DND-41 (cell line): ENCODE measurements at regions not wholly inside any gene's neighbourhood (a gene's known extent, or its start where the extent isn't known, plus 50 kb on each side); places are given as distances from the start of the nearest gene placed in this dataset.

Source experiments
- ATAC-seq: fragments of 200-7000 bp; cut with Tn5 transposase; 3 replicates; pipeline ENCODE4 v1.9.1; 2021; ENCODE audit warnings: low read depth; ENCODE audit not compliant: insufficient read depth
- DNase-seq: peaks from one replicate; pipeline ENCODE4 v3.0.0-alpha.2; 2020
- H2AFZ ChIP-seq: 2 replicates; pipeline ENCODE4 v1.6.0; 2012; ENCODE audit warnings: low read depth, low read length
- H3K27ac ChIP-seq: 2 replicates; pipeline ENCODE4 v1.5.1; 2012; ENCODE audit warnings: low read length, inconsistent platforms
- H3K27me3 ChIP-seq: fragments of 200-600 bp; sonication (generic); 2 replicates; pipeline ENCODE4 v1.6.0; 2012; ENCODE audit warnings: low read length, mild to moderate bottlenecking, inconsistent platforms; ENCODE audit not compliant: insufficient read depth, poor library complexity
- H3K36me3 ChIP-seq: 2 replicates; pipeline ENCODE4 v1.5.1; 2012; ENCODE audit warnings: low read length, inconsistent platforms; ENCODE audit not compliant: insufficient read depth
- H3K4me1 ChIP-seq: 2 replicates; pipeline ENCODE4 v1.5.1; 2012; ENCODE audit warnings: mild to moderate bottlenecking, low read length; ENCODE audit not compliant: insufficient read depth
- H3K4me2 ChIP-seq: 2 replicates; pipeline ENCODE4 v1.6.0; 2012; ENCODE audit warnings: mild to moderate bottlenecking, moderate library complexity, low read length, inconsistent platforms; ENCODE audit not compliant: insufficient read depth
- H3K4me3 ChIP-seq, 2 experiments: fragments of 200-600 bp in 1 of 2; shearing (Covaris generic) in 1 of 2; 2 replicates each; pipeline ENCODE4 v1.5.1; 2012 to 2016; ENCODE audit warnings: inconsistent platforms in 2 of 2, low read length in 2 of 2, mild to moderate bottlenecking in 2 of 2, low read depth in 1 of 2, moderate library complexity in 1 of 2
- H3K79me2 ChIP-seq: 2 replicates; pipeline ENCODE4 v1.6.0; 2012; ENCODE audit warnings: low read length, inconsistent platforms; ENCODE audit not compliant: insufficient read depth
- H3K9ac ChIP-seq: 2 replicates; pipeline ENCODE4 v1.6.0; 2012; ENCODE audit warnings: low read depth, mild to moderate bottlenecking, inconsistent platforms, low read length, moderate library complexity
- H3K9me3 ChIP-seq: 2 replicates; pipeline ENCODE4 v1.5.1; 2012; ENCODE audit warnings: low read length, moderate library complexity, mild to moderate bottlenecking, inconsistent platforms; ENCODE audit not compliant: insufficient read depth, severe bottlenecking
- H4K20me1 ChIP-seq: 2 replicates; pipeline ENCODE4 v1.6.0; 2012; ENCODE audit warnings: low read length; ENCODE audit not compliant: insufficient read depth
- EZH2 ChIP-seq: IDR thresholded peaks from 3 replicates; pipeline ENCODE4 v1.6.1; 2012; ENCODE audit warnings: borderline replicate concordance, low read depth, mild to moderate bottlenecking, moderate library complexity, low read length, inconsistent platforms; ENCODE audit not compliant: severe bottlenecking
- TF ChIP-seq, protein P1 (sequence below): IDR thresholded peaks from 2 replicates; pipeline ENCODE4 v1.5.1; 2012; ENCODE audit warnings: borderline replicate concordance, low read length, moderate library complexity, mild to moderate bottlenecking; ENCODE audit not compliant: poor library complexity, severe bottlenecking; ENCODE audit errors: extremely low read depth

DNA sequence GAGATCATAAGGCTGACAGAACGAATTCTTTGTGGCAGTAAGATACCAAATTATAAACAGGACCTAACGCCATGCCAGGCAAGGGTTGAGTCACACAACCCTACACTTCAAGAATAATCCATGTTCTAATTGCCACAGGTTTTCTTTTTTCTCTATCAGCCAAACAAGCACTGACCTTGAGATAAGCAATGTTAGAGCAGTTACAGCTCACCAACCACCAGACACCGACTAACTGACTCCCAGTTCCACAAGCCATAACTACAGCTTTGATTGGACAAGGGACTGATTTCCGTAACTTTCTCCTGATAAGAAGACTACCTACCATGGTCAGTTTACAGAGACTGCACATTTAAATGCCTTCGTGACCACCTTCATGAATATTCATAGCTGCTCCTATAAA, 149.6 kb downstream of the PTPRU start:
- no peak for ATAC-seq
- Histone ChIP-seq H3K27me3 (no peaks in the 10 kb centered on the region), H3K4me3 (no peak overlapping the region), H3K9ac (no peak overlapping the region), H4K20me1 (no peaks in the 10 kb centered on the region), H3K36me3 (no peaks in the 10 kb centered on the region), H3K79me2 (no peaks in the 10 kb centered on the region), H2AFZ (no peak overlapping the region), H3K9me3 (no peaks in the 10 kb centered on the region), H3K4me1 (no peaks in the 10 kb centered on the region), H3K4me2 (no peak overlapping the region), H3K27ac (no peak overlapping the region)
- no peak for DNase-seq
- TF ChIP-seq EZH2: no peak
- TF ChIP-seq, protein P1, sequence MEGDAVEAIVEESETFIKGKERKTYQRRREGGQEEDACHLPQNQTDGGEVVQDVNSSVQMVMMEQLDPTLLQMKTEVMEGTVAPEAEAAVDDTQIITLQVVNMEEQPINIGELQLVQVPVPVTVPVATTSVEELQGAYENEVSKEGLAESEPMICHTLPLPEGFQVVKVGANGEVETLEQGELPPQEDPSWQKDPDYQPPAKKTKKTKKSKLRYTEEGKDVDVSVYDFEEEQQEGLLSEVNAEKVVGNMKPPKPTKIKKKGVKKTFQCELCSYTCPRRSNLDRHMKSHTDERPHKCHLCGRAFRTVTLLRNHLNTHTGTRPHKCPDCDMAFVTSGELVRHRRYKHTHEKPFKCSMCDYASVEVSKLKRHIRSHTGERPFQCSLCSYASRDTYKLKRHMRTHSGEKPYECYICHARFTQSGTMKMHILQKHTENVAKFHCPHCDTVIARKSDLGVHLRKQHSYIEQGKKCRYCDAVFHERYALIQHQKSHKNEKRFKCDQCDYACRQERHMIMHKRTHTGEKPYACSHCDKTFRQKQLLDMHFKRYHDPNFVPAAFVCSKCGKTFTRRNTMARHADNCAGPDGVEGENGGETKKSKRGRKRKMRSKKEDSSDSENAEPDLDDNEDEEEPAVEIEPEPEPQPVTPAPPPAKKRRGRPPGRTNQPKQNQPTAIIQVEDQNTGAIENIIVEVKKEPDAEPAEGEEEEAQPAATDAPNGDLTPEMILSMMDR: no peak

DNA sequence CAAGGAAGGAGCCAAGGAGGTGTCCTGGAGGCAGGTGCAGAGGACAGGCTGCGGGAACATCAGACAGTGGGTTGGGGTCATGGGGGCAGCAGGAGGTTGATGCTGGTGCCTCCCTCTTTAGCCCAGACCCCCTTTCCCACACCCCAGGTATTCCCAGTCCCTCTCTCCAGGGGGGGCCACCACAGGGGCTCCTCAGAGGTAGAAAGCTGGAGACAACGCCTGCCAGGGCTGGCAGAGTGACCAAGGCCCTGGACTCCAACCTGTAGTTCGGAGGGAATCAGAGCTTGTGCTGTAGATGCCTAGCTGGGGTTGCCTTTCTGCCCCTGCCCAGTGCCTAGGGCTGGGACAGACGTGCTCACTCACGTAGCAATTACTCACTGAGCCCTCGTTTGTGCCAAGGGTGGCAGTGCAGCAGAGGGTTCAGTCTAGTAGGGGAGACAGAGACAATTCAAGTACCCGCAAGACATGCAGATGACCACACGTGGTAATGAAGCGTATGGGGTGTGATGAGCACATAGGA, 148.2 kb downstream of the PTPRU start:
- H3K27ac ChIP-seq: no peak overlapping the region
- H3K79me2 ChIP-seq: no peaks in the 10 kb centered on the region
- H3K36me3 ChIP-seq: no peaks in the 10 kb centered on the region
- no peaks in the 10 kb centered on the region for H3K4me1 ChIP-seq
- H3K4me3 ChIP-seq: no peak overlapping the region
- ATAC-seq (no peak), DNase-seq (no peak)
- no peak overlapping the region for H3K9ac ChIP-seq
- H3K4me2 ChIP-seq: no peak overlapping the region
- H3K9me3 ChIP-seq: peaks cover 2% of the 10 kb centered on the region
- H3K27me3 ChIP-seq: no peaks in the 10 kb centered on the region
- H4K20me1 ChIP-seq: no peaks in the 10 kb centered on the region
- no peak overlapping the region for H2AFZ ChIP-seq
- TF ChIP-seq, protein P1: no peak
- TF ChIP-seq EZH2: no peak

DNA sequence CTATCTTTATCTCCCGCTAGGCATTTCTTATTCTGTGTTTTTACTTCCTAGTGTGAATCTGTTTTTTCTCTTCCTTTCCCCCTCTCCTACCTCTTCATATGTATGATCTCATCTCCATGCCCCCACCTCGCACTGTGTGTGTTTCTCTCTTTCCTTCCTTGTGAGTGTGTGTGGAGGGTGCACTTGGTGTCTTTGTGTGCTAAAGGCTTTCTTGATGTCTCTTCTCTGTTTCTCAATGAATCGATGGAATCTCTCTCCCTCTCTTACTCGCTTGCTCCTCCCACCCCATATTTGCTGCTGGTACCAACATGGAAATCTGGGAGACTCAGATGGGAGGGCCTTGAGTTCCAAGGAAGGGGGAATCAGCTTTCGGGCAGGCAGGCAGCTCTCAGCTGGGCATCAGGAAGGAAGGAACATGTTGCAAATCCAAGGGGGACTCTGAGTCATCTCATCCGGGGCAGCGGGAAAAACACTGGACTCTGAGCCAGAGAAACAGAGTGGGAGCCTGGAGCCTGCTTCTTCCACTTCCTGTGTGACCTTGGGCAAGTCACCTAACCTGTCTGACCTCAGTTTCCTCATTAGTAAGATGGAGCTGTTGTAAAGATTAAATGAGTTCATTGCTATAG, 147.5 kb downstream of the PTPRU start:
- H3K9me3 ChIP-seq: peaks cover 9% of the 10 kb centered on the region
- H3K4me3 ChIP-seq: no peak overlapping the region
- no peaks in the 10 kb centered on the region for H3K79me2 ChIP-seq
- H3K27me3 ChIP-seq: no peaks in the 10 kb centered on the region
- DNase-seq (no peak), ATAC-seq (no peak)
- no peak overlapping the region for H3K4me2 ChIP-seq
- TF ChIP-seq, protein P1: no peak
- TF ChIP-seq EZH2: no peak
- H3K9ac ChIP-seq: no peak overlapping the region
- H3K4me1 ChIP-seq: no peaks in the 10 kb centered on the region
- H3K36me3 ChIP-seq: no peaks in the 10 kb centered on the region
- H3K27ac ChIP-seq: no peak overlapping the region
- no peak overlapping the region for H2AFZ ChIP-seq
- no peaks in the 10 kb centered on the region for H4K20me1 ChIP-seq
